Stimulated activated memory B cell treated with anti-CD40 and anti-IgM and Interleukin-4, amounts not matched to agents 10 μg/mL and 1 μg/mL and 100 μg/mL, for 72 hours (primary cell): ENCODE measurements at regions not wholly inside any gene's neighbourhood (a gene's known extent, or its start where the extent isn't known, plus 50 kb on each side); places are given as distances from the start of the nearest gene placed in this dataset.

Experiments used
- ATAC-seq: fragments of 150-1000 bp; cut with Tn5 transposase; 2 replicates; pipeline ENCODE4 v1.10.0; 2021
- H3K27ac Mint-ChIP-seq: one replicate; pipeline ENCODE4 v1.8.0; 2022; ENCODE audit warnings: mild to moderate bottlenecking, mixed read lengths
- H3K27me3 Mint-ChIP-seq: one replicate; pipeline ENCODE4 v1.8.0; 2022; ENCODE audit warnings: mixed read lengths
- H3K36me3 Mint-ChIP-seq: one replicate; pipeline ENCODE4 v1.8.0; 2022; ENCODE audit warnings: mixed read lengths
- H3K4me1 Mint-ChIP-seq: one replicate; pipeline ENCODE4 v1.8.0; 2022; ENCODE audit warnings: mixed read lengths
- H3K4me3 Mint-ChIP-seq: one replicate; pipeline ENCODE4 v1.8.0; 2022; ENCODE audit warnings: mild to moderate bottlenecking, moderate library complexity, mixed read lengths
- H3K9me3 Mint-ChIP-seq: one replicate; pipeline ENCODE4 v1.8.0; 2022; ENCODE audit warnings: mixed read lengths

DNA sequence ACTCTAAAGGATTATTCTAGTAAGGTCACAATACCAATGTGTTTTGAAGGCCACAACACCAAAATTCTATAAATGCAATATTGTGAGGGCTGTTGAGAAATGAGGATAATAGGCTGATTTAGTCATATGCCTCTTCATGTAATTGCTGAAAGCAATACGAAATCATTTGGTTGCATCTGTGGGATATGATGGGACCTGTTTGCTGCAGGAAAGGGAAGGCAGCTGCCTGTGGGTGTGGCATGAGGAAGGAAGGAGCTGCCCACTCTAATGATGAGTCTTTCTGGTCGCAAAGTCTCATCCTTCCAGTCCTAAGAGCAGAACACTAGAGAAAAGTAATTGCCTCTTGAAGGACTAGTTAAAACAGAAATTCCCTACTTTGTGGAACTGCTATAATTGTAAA lies 245.3 kb upstream of the ZPLD1 start:
- H3K27ac Mint-ChIP-seq, result no peak overlapping the region

DNA sequence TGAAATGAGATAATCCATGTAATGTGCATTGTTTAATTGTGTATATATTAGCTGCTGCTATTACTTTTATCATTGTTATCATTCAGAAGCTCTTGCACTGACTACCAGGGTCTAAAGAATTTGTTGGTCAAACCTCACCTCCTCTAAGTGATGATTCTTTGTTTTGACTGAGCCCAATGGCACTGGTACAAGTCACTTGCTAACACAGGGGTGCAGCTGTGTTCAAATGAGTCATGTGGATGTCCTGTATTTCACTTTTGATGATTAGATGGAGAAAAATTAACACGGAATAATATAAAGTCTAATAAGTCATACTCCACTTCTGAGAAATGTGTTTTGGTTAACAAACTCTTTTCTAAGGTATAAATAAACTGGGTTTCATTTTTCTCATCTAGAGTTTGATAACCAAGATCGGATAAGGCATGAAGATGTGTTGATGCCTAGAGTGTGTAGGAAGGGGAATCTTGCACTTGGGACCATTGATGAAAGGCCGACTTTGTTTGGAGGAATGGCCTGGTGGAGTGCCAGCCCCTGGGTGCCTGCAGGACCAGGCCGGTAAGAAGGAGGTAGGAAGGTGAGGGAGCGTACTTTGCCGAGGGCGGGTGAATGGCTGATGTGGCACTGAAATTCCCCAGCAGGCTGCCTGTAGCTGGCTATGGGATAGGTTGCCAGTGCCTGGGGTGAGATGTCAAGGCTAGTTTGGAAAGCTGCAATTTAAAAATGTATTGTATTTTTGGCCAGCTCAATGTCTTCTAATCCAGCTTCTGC lies 244.7 kb upstream of the ZPLD1 start:
- no peak overlapping the region for H3K4me3 Mint-ChIP-seq
- no peaks in the 10 kb centered on the region for H3K36me3 Mint-ChIP-seq
- no peak overlapping the region for H3K27ac Mint-ChIP-seq
- H3K9me3 Mint-ChIP-seq, result no peaks in the 10 kb centered on the region
- peaks cover 30% of the 10 kb centered on the region for H3K4me1 Mint-ChIP-seq
- no peak for ATAC-seq
- H3K27me3 Mint-ChIP-seq, result no peaks in the 10 kb centered on the region

More for the DNA sequence above, 245.3 kb upstream of the ZPLD1 start:
- H3K36me3 Mint-ChIP-seq, result no peaks in the 10 kb centered on the region
- peaks cover 28% of the 10 kb centered on the region for H3K4me1 Mint-ChIP-seq
- H3K4me3 Mint-ChIP-seq, result no peak overlapping the region
- ATAC-seq, result no peak
- no peaks in the 10 kb centered on the region for H3K9me3 Mint-ChIP-seq
- H3K27me3 Mint-ChIP-seq, result no peaks in the 10 kb centered on the region

DNA sequence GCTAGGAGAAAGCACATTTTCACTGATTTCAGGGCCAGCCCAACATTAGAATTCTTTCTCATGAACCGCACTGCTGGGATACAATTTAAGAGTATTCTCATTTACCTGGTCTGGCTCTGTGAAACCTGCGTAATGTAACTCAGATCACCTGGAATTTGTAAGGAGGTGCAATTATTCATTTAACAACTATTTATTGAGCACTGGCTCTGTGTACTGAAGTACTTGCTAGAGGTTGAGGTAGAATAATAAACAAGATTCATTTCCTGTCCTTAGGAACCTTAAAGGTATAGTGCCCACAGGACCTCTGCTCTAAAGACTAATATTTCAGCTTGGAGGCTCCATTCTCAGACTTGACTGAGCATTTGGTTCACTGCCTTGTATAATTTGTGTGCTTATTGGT lies 242.2 kb upstream of the ZPLD1 start:
- H3K9me3 Mint-ChIP-seq, result no peaks in the 10 kb centered on the region
- no peaks in the 10 kb centered on the region for H3K27me3 Mint-ChIP-seq
- no peak for ATAC-seq
- no peak overlapping the region for H3K4me3 Mint-ChIP-seq
- peaks cover 34% of the 10 kb centered on the region for H3K4me1 Mint-ChIP-seq
- no peaks in the 10 kb centered on the region for H3K36me3 Mint-ChIP-seq
- H3K27ac Mint-ChIP-seq, result no peak overlapping the region

DNA sequence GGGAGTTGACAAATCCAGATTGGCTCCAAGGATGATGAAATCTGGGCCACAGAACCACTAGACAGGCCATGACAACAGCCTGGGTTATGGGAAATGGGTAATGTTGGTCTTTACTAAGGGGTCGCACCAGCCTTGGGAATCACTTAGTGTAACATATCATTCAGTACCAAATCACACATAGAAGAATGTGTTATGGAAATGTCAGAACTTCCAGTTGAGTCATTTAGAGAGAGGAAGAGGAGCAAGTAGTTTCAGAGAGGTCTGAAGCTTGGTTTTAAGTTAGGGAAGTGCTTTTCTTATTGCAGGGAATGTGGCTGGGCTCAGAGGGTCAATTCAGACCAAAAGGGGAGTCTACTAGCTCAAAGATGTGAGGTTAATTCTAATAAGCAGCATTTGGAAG lies 241.6 kb upstream of the ZPLD1 start:
- Mint-ChIP-seq H3K36me3 (no peaks in the 10 kb centered on the region), H3K27ac (no peak overlapping the region), H3K27me3 (no peaks in the 10 kb centered on the region), H3K4me1 (peaks cover 34% of the 10 kb centered on the region), H3K4me3 (no peak overlapping the region), H3K9me3 (no peaks in the 10 kb centered on the region)
- ATAC-seq, result no peak

DNA sequence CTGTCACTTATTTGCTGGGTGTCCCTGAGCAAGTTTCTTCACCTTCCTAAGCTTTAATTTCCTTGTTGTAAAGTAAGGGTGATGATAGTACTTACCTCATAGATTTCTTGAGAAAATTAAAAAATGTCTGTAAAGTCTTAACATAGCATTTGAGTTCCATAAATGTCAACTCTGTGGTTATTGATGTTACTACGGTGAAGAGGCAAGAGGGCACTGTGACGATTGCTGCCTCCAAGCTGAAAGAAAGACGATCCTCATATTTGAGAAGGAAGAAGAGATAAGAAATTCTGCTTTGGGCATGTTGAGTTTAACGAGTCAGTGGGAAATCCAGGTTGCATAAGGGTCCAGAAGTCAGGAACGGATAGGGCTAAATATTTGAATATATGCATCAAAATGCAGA lies 240.8 kb upstream of the ZPLD1 start:
- no peaks in the 10 kb centered on the region for H3K9me3 Mint-ChIP-seq
- peaks cover 34% of the 10 kb centered on the region for H3K4me1 Mint-ChIP-seq
- no peaks in the 10 kb centered on the region for H3K36me3 Mint-ChIP-seq
- no peak for ATAC-seq
- no peaks in the 10 kb centered on the region for H3K27me3 Mint-ChIP-seq
- H3K27ac Mint-ChIP-seq, result no peak overlapping the region
- H3K4me3 Mint-ChIP-seq, result no peak overlapping the region

DNA sequence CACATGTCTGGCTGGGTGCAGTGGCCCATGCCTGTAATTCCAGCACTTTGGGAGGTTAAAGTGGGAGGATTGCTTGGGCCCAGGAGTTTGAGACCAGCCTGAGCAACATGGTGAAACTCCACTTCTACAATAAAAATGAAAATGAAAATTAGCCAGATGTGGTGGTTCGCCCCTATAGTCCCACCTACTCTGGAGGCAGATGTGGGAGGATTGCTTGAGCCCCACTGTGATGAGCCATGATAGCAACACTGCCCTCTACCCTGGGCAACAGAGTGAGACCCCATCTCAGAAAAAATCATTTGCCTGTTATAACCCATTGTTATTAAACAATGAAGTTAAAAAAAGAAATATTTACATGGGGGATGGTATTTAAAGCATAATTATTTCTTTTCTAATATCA lies 240.1 kb upstream of the ZPLD1 start:
- H3K36me3 Mint-ChIP-seq, result no peaks in the 10 kb centered on the region
- H3K27ac Mint-ChIP-seq, result peak overlapping the region; percentile 16
- peaks cover 28% of the 10 kb centered on the region for H3K4me1 Mint-ChIP-seq
- H3K9me3 Mint-ChIP-seq, result no peaks in the 10 kb centered on the region
- H3K4me3 Mint-ChIP-seq, result no peak overlapping the region
- ATAC-seq, result no peak
- no peaks in the 10 kb centered on the region for H3K27me3 Mint-ChIP-seq

DNA sequence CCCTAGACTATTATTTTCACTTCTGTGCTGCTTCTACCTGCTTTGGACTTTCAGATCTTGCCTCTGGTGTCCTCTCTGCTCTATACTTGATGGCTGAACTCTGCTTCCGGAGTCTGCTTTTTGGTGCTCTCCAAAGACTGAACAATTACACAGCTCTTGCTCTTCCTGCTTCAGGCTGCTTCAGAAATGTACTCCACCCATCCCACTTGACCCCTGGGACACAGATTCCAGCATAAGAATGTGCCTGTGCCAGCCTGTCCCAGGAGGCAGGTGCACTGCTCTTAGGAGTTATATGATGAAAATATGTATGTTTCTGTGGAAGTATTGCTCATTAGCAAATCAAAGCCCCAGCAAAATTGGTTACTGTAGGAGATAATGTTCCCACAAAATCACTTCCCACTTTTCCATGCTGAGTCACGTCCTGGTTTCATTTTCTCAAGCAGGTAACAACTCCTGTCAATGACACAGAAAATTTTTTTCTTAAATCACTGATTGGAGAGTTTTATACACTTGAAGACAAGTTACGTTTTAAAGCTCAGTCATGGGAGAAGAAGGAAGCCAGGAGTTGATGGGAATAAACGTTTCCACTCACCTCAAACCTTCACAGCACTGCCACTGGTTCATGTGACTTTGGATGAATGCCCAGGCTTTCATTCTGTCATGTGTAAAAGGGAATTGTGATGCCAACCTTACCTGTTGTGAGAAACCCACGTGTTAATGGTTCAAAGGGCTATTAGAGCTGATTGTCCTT lies 239.4 kb upstream of the ZPLD1 start:
- ATAC-seq, result no peak

DNA sequence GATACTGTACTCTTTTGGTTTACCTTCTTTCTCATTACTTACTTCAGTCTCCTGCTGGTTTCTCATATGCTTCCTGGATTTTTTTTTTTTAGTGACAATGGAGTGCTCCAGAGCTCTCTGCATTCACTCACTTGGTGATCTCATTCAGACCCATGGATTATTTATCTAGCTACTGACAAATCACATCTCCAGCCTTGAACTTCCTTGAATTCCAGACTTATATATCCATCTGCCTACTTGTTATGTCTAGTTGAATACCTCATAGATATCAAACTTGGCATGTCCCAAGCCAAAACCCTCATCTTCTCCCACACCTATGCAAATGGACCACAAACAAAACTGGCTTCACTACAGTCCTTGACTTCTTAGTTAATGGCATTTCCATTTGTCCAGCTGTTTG lies 234.7 kb upstream of the ZPLD1 start:
- no peak overlapping the region for H3K27ac Mint-ChIP-seq
- H3K36me3 Mint-ChIP-seq, result no peaks in the 10 kb centered on the region
- no peak for ATAC-seq
- no peak overlapping the region for H3K4me3 Mint-ChIP-seq
- H3K27me3 Mint-ChIP-seq, result no peaks in the 10 kb centered on the region
- H3K4me1 Mint-ChIP-seq, result peaks cover 4% of the 10 kb centered on the region
- no peaks in the 10 kb centered on the region for H3K9me3 Mint-ChIP-seq

More for the DNA sequence above, 239.4 kb upstream of the ZPLD1 start:
- Mint-ChIP-seq H3K27me3 (no peaks in the 10 kb centered on the region), H3K9me3 (no peaks in the 10 kb centered on the region), H3K4me1 (peaks cover 22% of the 10 kb centered on the region), H3K4me3 (no peak overlapping the region), H3K27ac (peak overlapping the region; percentile 16), H3K36me3 (no peaks in the 10 kb centered on the region)

DNA sequence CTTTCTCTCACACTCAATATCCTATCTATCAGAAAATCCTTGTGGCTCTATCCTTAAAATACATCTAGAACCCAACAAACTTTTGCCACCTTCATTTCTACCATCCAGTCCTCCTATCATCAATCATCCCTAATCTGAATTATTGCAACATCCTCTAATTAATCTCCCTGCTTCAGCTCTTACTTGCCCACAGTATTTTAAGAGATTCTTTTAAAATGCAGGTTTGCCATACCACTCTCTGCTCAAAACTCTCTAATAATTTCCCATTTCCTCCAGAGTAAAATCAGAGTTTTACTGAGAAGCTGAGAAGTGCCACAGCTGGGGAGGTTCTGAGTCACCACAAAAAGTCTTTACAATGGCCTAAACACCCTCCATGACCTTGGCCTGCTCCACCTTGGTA lies 234.3 kb upstream of the ZPLD1 start:
- no peak for ATAC-seq
- no peak overlapping the region for H3K4me3 Mint-ChIP-seq
- H3K4me1 Mint-ChIP-seq, result peaks cover 4% of the 10 kb centered on the region
- no peak overlapping the region for H3K27ac Mint-ChIP-seq
- H3K9me3 Mint-ChIP-seq, result no peaks in the 10 kb centered on the region
- no peaks in the 10 kb centered on the region for H3K36me3 Mint-ChIP-seq
- H3K27me3 Mint-ChIP-seq, result no peaks in the 10 kb centered on the region

DNA sequence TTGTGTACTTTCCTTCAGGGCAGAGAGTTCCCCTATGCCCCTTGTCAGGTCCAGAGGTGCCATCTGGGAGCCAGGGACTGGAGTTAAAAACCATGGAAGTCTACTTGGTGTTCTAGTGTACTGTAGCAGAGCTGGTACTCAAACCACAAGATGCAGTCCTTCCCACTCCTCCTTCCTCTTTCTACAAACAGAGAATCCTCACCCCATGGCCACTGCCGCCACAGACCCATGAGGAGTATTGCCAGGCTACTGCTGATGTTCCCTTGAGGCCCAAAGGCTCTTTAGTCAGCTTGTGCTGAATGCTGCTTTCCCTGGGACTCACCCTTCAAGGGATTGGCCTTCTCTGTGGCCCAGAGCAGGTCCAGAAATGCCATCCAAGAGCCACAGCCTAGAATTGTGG lies 229.2 kb upstream of the ZPLD1 start:
- H3K27me3 Mint-ChIP-seq, result no peaks in the 10 kb centered on the region
- H3K4me3 Mint-ChIP-seq, result no peak overlapping the region
- H3K4me1 Mint-ChIP-seq, result peaks cover 9% of the 10 kb centered on the region
- peak; percentile 63 for ATAC-seq
- H3K27ac Mint-ChIP-seq, result no peak overlapping the region
- peaks cover 10% of the 10 kb centered on the region for H3K36me3 Mint-ChIP-seq
- peaks cover 6% of the 10 kb centered on the region for H3K9me3 Mint-ChIP-seq

DNA sequence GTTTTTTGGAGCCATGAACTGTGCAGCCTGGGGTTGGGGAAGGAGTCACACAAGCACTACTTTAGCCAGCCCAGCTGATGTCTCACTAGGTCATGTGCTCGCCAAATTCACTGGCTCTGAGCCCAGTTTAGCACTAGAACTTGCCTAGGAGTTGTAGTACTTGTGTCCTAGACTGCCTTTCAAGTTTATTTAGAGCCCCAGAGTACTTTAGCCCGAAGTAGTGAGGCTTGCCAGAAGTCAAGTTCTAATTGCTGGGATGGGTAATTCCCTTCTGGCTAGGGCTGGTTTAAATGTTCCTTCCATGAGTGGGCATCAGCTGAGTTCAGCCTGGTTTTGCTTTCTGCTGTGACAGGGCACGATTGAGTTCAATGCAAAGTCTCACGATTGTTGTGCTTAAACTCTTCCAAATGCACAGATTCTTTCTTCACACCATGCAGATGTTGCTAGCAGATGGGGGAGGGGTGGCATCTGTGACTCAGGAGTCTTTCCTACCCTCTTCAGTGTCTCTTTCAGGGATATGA lies 228.2 kb upstream of the ZPLD1 start:
- H3K36me3 Mint-ChIP-seq, result peaks cover 10% of the 10 kb centered on the region
- H3K4me1 Mint-ChIP-seq, result peaks cover 9% of the 10 kb centered on the region
- H3K27me3 Mint-ChIP-seq, result no peaks in the 10 kb centered on the region
- ATAC-seq, result no peak
- no peak overlapping the region for H3K27ac Mint-ChIP-seq
- H3K9me3 Mint-ChIP-seq, result peaks cover 6% of the 10 kb centered on the region
- no peak overlapping the region for H3K4me3 Mint-ChIP-seq

DNA sequence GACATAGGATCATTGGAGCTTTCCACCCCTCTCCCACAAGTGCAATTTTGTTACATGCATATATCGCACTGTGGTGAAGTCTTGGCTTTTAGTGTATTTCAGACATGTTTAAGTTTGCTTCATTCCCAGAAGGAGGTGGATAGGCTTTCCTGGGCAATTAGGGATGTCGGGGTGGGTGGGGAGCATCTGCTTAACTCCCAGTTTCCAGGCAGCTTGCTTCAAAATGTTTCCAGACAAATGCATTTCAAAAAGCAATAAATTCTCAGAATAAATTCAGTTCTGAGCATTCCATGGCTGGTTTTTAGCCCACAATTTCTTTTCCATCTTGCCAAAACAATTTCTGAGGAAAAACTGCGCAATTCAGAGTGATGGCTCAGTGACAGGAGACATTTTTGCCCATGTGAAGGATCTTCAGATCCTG lies 227.7 kb upstream of the ZPLD1 start:
- H3K36me3 Mint-ChIP-seq, result peaks cover 10% of the 10 kb centered on the region
- H3K27me3 Mint-ChIP-seq, result no peaks in the 10 kb centered on the region
- ATAC-seq, result no peak
- no peak overlapping the region for H3K27ac Mint-ChIP-seq
- peaks cover 6% of the 10 kb centered on the region for H3K9me3 Mint-ChIP-seq
- no peak overlapping the region for H3K4me3 Mint-ChIP-seq
- peaks cover 9% of the 10 kb centered on the region for H3K4me1 Mint-ChIP-seq

DNA sequence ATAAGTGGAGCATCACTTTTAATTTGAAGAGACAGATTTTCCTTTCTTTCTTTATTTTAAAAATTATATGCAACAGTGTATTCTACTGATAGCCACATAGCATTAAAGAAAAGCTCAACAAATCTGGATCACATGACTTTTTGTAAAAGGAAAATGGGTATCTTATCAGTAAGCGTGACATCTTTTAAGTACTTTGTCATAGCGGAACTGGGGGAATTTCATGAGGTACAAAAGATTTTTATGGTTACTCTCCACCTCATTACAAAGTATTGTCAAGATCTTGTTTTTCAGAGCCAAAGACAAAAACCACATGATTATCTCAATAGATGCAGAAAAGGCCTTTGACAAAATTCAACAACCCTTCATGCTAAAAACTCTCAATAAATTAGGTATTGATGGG lies 219.6 kb upstream of the ZPLD1 start:
- no peak for ATAC-seq
- Mint-ChIP-seq H3K9me3 (peaks cover 4% of the 10 kb centered on the region), H3K27ac (no peak overlapping the region), H3K4me1 (peaks cover 4% of the 10 kb centered on the region), H3K27me3 (no peaks in the 10 kb centered on the region), H3K4me3 (no peak overlapping the region), H3K36me3 (no peaks in the 10 kb centered on the region)

DNA sequence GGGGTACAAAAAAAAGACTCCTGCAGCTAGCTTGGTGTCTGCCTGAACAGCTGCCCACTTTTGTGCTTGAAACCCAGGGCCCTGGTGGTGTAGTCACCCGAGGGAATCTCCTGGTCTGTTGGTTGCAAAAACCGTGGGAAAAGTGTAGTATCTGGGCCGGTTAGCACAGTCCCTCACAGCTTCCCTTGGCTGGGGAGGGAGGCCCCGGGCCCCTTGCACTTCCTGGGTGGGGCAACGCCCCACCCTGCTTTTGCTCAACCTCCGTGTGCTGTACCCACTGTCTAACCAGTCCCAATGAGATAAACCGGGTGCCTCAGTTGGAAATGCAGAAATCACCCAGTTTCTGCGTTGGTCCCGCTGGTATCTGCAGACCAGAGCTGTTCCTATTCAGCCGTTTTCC lies 211.7 kb upstream of the ZPLD1 start:
- no peak for ATAC-seq
- Mint-ChIP-seq H3K4me1 (peaks cover 42% of the 10 kb centered on the region), H3K27me3 (no peaks in the 10 kb centered on the region), H3K27ac (peak overlapping the region; percentile 75), H3K9me3 (no peaks in the 10 kb centered on the region), H3K4me3 (no peak overlapping the region), H3K36me3 (no peaks in the 10 kb centered on the region)

DNA sequence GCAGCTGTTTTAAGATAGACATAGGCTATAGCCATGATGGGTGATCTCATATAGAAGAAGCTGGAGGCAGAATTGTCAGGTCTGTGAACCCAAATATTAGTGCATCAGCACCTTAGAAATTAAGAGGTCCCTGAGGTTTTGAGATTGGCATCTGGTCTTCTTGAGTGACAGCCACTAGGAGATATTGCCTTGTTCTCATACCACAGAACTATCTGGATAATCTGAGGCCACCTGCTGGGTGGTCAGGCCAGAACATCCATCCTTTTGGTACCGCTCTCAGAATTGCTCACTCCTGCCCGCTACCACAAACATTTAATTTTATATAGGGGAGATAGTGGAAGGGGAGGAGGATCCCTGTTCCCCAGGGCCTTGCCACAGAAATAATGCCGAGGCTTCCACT lies 210.6 kb upstream of the ZPLD1 start:
- no peak overlapping the region for H3K4me3 Mint-ChIP-seq
- H3K27me3 Mint-ChIP-seq, result no peaks in the 10 kb centered on the region
- no peaks in the 10 kb centered on the region for H3K36me3 Mint-ChIP-seq
- ATAC-seq, result peak; percentile 86
- H3K27ac Mint-ChIP-seq, result peak overlapping the region; percentile 75
- H3K9me3 Mint-ChIP-seq, result no peaks in the 10 kb centered on the region
- peaks cover 42% of the 10 kb centered on the region for H3K4me1 Mint-ChIP-seq

DNA sequence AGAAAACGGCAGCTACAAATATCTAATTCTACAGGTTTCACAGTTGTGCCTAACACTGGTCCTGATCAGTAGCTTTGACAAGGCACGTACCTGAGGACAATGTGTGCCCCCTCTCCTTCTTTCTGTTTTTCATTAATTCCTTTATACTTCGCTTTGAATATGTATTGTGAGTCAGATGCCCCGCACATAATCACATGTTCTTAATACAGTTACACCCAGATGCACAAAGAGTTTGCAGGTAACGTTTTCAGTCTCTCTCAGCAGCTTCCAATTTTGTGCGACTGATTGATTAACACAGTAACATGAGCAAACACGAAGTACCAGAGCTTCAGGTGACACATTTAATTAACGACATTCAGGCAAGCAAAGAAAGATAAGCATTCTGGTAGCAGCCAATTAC lies 209.8 kb upstream of the ZPLD1 start:
- H3K4me1 Mint-ChIP-seq, result peaks cover 47% of the 10 kb centered on the region
- no peak for ATAC-seq
- H3K27ac Mint-ChIP-seq, result peak overlapping the region; percentile 75
- no peaks in the 10 kb centered on the region for H3K9me3 Mint-ChIP-seq
- no peak overlapping the region for H3K4me3 Mint-ChIP-seq
- H3K27me3 Mint-ChIP-seq, result no peaks in the 10 kb centered on the region
- no peaks in the 10 kb centered on the region for H3K36me3 Mint-ChIP-seq
